HCT116 (cell line): ENCODE measurements at regions not wholly inside any gene's neighbourhood (a gene's known extent, or its start where the extent isn't known, plus 50 kb on each side); places are given as distances from the start of the nearest gene placed in this dataset.

Source experiments
- ATAC-seq: fragments of 200-7000 bp; cut with Tn5 transposase; 2 replicates; pipeline ENCODE4 v1.9.1; 2020; ENCODE audit warnings: mild to moderate bottlenecking, moderate library complexity
- BruUV-seq: library from RNA; stranded (reverse); fragments of 400-500 nt; replicated peaks from 2 replicates; lab custom pipeline; 2021; lab: Mats Ljungman, UMichigan
- CTCF ChIA-PET: fragments of 300-600 bp; sonication (Branson Sonifier 250); formaldehyde crosslinking; loops from one replicate; lab custom pipeline; 2021; ENCODE audit warnings: antibody characterized with exemption; lab: Charles Lee
- POLR2A ChIA-PET: fragments of 300-600, 350-600 bp; sonication (Branson Sonifier 250); formaldehyde crosslinking; loops from one replicate; lab custom pipeline; 2021; ENCODE audit warnings: antibody characterized with exemption; lab: Charles Lee
- RAD21 ChIA-PET, 2 experiments: fragments of 300-600 bp; sonication (Branson Sonifier 250); formaldehyde crosslinking; loops; one replicate each; lab custom pipeline; 2023; ENCODE audit warnings: low total read pairs in 2 of 2; ENCODE audit not compliant: uncharacterized antibody in 2 of 2, unreplicated experiment in 2 of 2, low non-redundant PET in 1 of 2; lab: Charles Lee
- DNase-seq: peaks from one replicate; pipeline ENCODE4 v3.0.0-alpha.2; 2010; ENCODE audit warnings: low read depth, low spot score
- H2AFZ ChIP-seq: fragments of 200-600 bp; shearing (Covaris generic), sonication (generic); 2 replicates; pipeline ENCODE4 v1.6.1; 2017; ENCODE audit warnings: low read depth, mixed run types, mixed read lengths, antibody characterized with exemption, low read length; ENCODE audit not compliant: poor library complexity, severe bottlenecking
- H3K27ac ChIP-seq: 2 replicates; pipeline ENCODE4 v1.5.1; 2012; ENCODE audit warnings: low read depth, low read length
- H3K27me3 ChIP-seq: fragments of 200-600 bp; sonication (generic); 2 replicates; pipeline ENCODE4 v1.6.1; 2016; ENCODE audit warnings: mixed run types, low read length, mixed read lengths; ENCODE audit not compliant: insufficient read depth
- H3K36me3 ChIP-seq, 2 experiments: fragments of 200-500 bp in 1 of 2; fragments of 200-600 bp in 1 of 2; sonication (Bioruptor generic) in 1 of 2; sonication (generic) in 1 of 2; 2 replicates each; pipeline versions ENCODE4 v1.5.1 to v1.6.1; 2014 to 2016; ENCODE audit warnings: low read length in 2 of 2, inconsistent platforms in 1 of 2, mixed read lengths in 1 of 2, mixed run types in 1 of 2; ENCODE audit not compliant: insufficient read depth in 2 of 2, control insufficient read depth in 1 of 2
- H3K4me1 ChIP-seq, 2 experiments: fragments of 200-600 bp in 1 of 2; sonication (generic) in 1 of 2; 2 replicates each; pipeline versions ENCODE4 v1.5.1 to v1.6.1; 2012 to 2017; ENCODE audit warnings: low read length in 2 of 2, inconsistent platforms in 1 of 2, mild to moderate bottlenecking in 1 of 2, mixed read lengths in 1 of 2, mixed run types in 1 of 2, moderate library complexity in 1 of 2; ENCODE audit not compliant: insufficient read depth in 2 of 2, control insufficient read depth in 1 of 2
- H3K4me2 ChIP-seq: fragments of 200-600 bp; sonication (generic); 2 replicates; pipeline ENCODE4 v1.6.1; 2017; ENCODE audit warnings: mixed run types, low read length, mixed read lengths
- H3K4me3 ChIP-seq, 2 experiments: fragments of 200-600 bp in 1 of 2; sonication (generic) in 1 of 2; replicated peaks in 1 of 2; 2 replicates each; pipeline ENCODE4 v1.5.1; 2011 to 2016; ENCODE audit warnings: low read length in 2 of 2, control low read depth in 1 of 2, low read depth in 1 of 2, mild to moderate bottlenecking in 1 of 2, mixed read lengths in 1 of 2, mixed run types in 1 of 2
- H3K79me2 ChIP-seq: fragments of 200-600 bp; sonication (generic); 2 replicates; pipeline ENCODE4 v1.6.1; 2017; ENCODE audit warnings: mild to moderate bottlenecking, mixed run types, low read length, moderate library complexity, mixed read lengths; ENCODE audit not compliant: insufficient read depth
- H3K9ac ChIP-seq: fragments of 200-600 bp; sonication (generic); 2 replicates; pipeline ENCODE4 v1.6.1; 2016; ENCODE audit warnings: low read length, mixed read lengths
- H3K9me2 ChIP-seq: fragments of 200-600 bp; sonication (generic), shearing (Covaris generic); 2 replicates; pipeline ENCODE4 v1.6.1; 2017; ENCODE audit warnings: mixed run types, mild to moderate bottlenecking, moderate library complexity; ENCODE audit not compliant: insufficient read depth
- H3K9me3 ChIP-seq, 2 experiments: fragments of 200-500 bp in 1 of 2; fragments of 200-600 bp in 1 of 2; sonication (Bioruptor generic) in 1 of 2; sonication (generic) in 1 of 2; 2 replicates each; pipeline ENCODE4 v1.6.1; 2014 to 2017; ENCODE audit warnings: low read length in 2 of 2, mixed read lengths in 2 of 2, inconsistent platforms in 1 of 2, low read depth in 1 of 2, mild to moderate bottlenecking in 1 of 2, mixed run types in 1 of 2, moderate library complexity in 1 of 2; ENCODE audit not compliant: control insufficient read depth in 1 of 2, insufficient read depth in 1 of 2
- H4K20me1 ChIP-seq: fragments of 200-600 bp; sonication (generic), shearing (Covaris generic); 2 replicates; pipeline ENCODE4 v1.6.1; 2017; ENCODE audit warnings: mixed run types, mild to moderate bottlenecking, moderate library complexity; ENCODE audit not compliant: insufficient read depth
- ATF3 ChIP-seq: IDR thresholded peaks from 2 replicates; pipeline ENCODE4 v1.6.1; 2012
- CBX3 ChIP-seq: IDR thresholded peaks from 2 replicates; pipeline ENCODE4 v1.6.1; 2012; ENCODE audit warnings: low read depth
- CEBPB ChIP-seq: IDR thresholded peaks from 2 replicates; pipeline ENCODE4 v1.6.1; 2012; ENCODE audit warnings: low read depth
- CTCF ChIP-seq, 3 experiments: fragments of 200-600 bp in 1 of 3; sonication (generic) in 1 of 3; IDR thresholded peaks in 2 of 3; conservative IDR thresholded peaks in 1 of 3; 2 replicates each; pipeline ENCODE4 v1.5.1; 2012 to 2017; ENCODE audit warnings: low read depth in 2 of 3, low read length in 2 of 3, antibody characterized with exemption in 1 of 3, borderline replicate concordance in 1 of 3, control low read depth in 1 of 3, mild to moderate bottlenecking in 1 of 3, mixed read lengths in 1 of 3, mixed run types in 1 of 3, moderate library complexity in 1 of 3; ENCODE audit not compliant: insufficient read depth in 1 of 3
- EGR1 ChIP-seq: IDR thresholded peaks from 2 replicates; pipeline ENCODE4 v1.6.1; 2012; ENCODE audit warnings: low read depth
- EZH2phosphoT487 ChIP-seq: fragments of 200-600 bp; IDR thresholded peaks from 2 replicates; pipeline ENCODE4 v1.6.1; 2018; ENCODE audit warnings: antibody characterized with exemption, borderline replicate concordance
- JUND ChIP-seq: IDR thresholded peaks from 2 replicates; pipeline ENCODE4 v1.6.1; 2012
- MAX ChIP-seq: IDR thresholded peaks from 2 replicates; pipeline ENCODE4 v1.6.1; 2012
- POLR2A ChIP-seq: IDR thresholded peaks from 2 replicates; pipeline ENCODE4 v1.7.0; 2011; ENCODE audit warnings: borderline replicate concordance; ENCODE audit not compliant: insufficient read depth, insufficient read length; ENCODE audit errors: extremely low read depth
- POLR2AphosphoS5 ChIP-seq: IDR thresholded peaks from 2 replicates; pipeline ENCODE4 v1.6.1; 2011; ENCODE audit warnings: mild to moderate bottlenecking, low read depth, low read length, moderate library complexity
- RAD21 ChIP-seq: IDR thresholded peaks from 2 replicates; pipeline ENCODE4 v1.6.1; 2012; ENCODE audit warnings: low read depth, mild to moderate bottlenecking
- REST ChIP-seq: IDR thresholded peaks from 2 replicates; pipeline ENCODE4 v1.6.1; 2012; ENCODE audit warnings: low read depth
- SIN3A ChIP-seq: IDR thresholded peaks from 2 replicates; pipeline ENCODE4 v1.6.1; 2012; ENCODE audit warnings: low read depth
- SP1 ChIP-seq: IDR thresholded peaks from 2 replicates; pipeline ENCODE4 v1.6.1; 2012; ENCODE audit warnings: low read depth
- SRF ChIP-seq: IDR thresholded peaks from 2 replicates; pipeline ENCODE4 v1.6.1; 2012; ENCODE audit warnings: low read depth
- TCF7L2 ChIP-seq: IDR thresholded peaks from 2 replicates; pipeline ENCODE4 v1.7.0; 2011; ENCODE audit warnings: borderline replicate concordance, inconsistent platforms; ENCODE audit not compliant: insufficient read depth, insufficient read length; ENCODE audit errors: extremely low read depth
- YY1 ChIP-seq: IDR thresholded peaks from 2 replicates; pipeline ENCODE4 v1.6.1; 2011; ENCODE audit warnings: low read length, low read depth, moderate library complexity, mild to moderate bottlenecking; ENCODE audit not compliant: insufficient replicate concordance; ENCODE audit errors: extremely low read depth
- ZNF274 ChIP-seq: fragments of 200-500 bp; sonication (Bioruptor generic); IDR thresholded peaks from 2 replicates; pipeline ENCODE4 v1.6.1; 2014; ENCODE audit warnings: mild to moderate bottlenecking, low read depth, low read length, inconsistent platforms
- intact Hi-C: fragments of 100-400 bp; cut with micrococcal nuclease; formaldehyde crosslinking; loops from 2 replicates; pipeline ENCODE4 v1.10.0; 2022
- TF ChIP-seq, protein P1 (sequence below): IDR thresholded peaks from 2 replicates; pipeline ENCODE4 v1.6.1; 2011; ENCODE audit warnings: mild to moderate bottlenecking, low read length, moderate library complexity; ENCODE audit not compliant: insufficient replicate concordance; ENCODE audit errors: extremely low read depth

DNA sequence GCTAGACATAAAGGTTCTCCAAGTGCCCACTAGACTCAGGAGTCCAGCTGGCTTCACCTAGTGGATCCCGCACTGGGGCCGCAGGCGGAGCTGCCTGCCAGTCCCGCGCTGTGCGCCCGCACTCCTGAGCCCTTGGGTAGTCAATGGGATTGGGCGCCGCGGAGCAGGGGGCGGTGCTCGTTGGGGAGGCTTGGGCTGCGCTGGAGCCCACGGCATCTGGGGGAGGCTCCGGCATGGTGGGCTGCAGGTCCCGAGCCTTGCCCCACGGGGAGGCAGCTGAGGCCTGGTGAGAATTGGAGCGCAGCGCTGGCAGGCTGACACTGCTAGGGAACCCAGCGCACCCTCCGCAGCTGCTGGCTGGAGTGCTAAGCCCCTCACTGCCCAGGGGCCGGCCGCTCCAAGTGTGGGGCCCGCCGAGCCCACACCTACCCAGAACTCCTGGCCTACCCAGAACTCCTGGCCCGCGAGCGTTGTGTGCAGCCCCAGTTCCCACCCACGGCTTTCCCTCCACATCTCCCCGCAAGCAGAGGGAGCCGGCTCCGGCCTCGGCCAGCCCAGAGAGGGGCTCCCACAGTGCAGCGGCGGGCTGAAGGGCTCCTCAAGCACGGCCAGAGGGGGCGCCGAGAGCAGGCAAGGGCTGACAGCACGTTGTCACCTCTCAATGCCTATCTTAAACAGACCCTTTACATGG, 260.7 kb upstream of the DMRT1 start:
- DNase-seq (no peak), ATAC-seq (no peak)
- TF ChIP-seq MAX, result no peak
- no peak for TF ChIP-seq YY1
- TF ChIP-seq, protein P1, sequence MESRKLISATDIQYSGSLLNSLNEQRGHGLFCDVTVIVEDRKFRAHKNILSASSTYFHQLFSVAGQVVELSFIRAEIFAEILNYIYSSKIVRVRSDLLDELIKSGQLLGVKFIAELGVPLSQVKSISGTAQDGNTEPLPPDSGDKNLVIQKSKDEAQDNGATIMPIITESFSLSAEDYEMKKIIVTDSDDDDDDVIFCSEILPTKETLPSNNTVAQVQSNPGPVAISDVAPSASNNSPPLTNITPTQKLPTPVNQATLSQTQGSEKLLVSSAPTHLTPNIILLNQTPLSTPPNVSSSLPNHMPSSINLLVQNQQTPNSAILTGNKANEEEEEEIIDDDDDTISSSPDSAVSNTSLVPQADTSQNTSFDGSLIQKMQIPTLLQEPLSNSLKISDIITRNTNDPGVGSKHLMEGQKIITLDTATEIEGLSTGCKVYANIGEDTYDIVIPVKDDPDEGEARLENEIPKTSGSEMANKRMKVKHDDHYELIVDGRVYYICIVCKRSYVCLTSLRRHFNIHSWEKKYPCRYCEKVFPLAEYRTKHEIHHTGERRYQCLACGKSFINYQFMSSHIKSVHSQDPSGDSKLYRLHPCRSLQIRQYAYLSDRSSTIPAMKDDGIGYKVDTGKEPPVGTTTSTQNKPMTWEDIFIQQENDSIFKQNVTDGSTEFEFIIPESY, result no peak
- TF ChIP-seq EZH2phosphoT487, result no peak
- no peak for TF ChIP-seq JUND
- no peak for TF ChIP-seq POLR2A
- no peak for TF ChIP-seq POLR2AphosphoS5
- TF ChIP-seq ZNF274, result no peak
- no peak for TF ChIP-seq RAD21
- TF ChIP-seq CBX3, result no peak
- TF ChIP-seq CTCF (IDR thresholded peaks at IDR 0.05 in 2 of 3, conservative IDR thresholded peaks at IDR 0.05 in 1 of 3; ENCODE audit: borderline replicate concordance in 1 of 3, insufficient read depth in 1 of 3, low read depth in 2 of 3, low read length in 2 of 3), result no peak
- no peak for TF ChIP-seq TCF7L2
- TF ChIP-seq REST, result no peak
- TF ChIP-seq CEBPB, result no peak
- TF ChIP-seq ATF3, result no peak
- no peak for TF ChIP-seq EGR1
- no peak for TF ChIP-seq SIN3A
- no peak for TF ChIP-seq SP1
- TF ChIP-seq SRF, result no peak
- H3K4me3 ChIP-seq, result no peak overlapping the region
- CTCF ChIA-PET, result no interaction called here
- no peaks in the 10 kb centered on the region for H3K9me2 ChIP-seq
- no peaks in the 10 kb centered on the region for H3K4me1 ChIP-seq
- H3K27ac ChIP-seq, result no peak overlapping the region
- no peaks in the 10 kb centered on the region for H3K36me3 ChIP-seq
- no peaks in the 10 kb centered on the region for H4K20me1 ChIP-seq
- H3K27me3 ChIP-seq, result no peaks in the 10 kb centered on the region
- no peaks in the 10 kb centered on the region for H3K9me3 ChIP-seq
- POLR2A ChIA-PET, result no interaction called here
- no TSS peak for BruUV-seq
- no peak overlapping the region for H3K9ac ChIP-seq
- intact Hi-C loops, result no loop called here
- no peak overlapping the region for H3K4me2 ChIP-seq
- RAD21 ChIA-PET, result no interaction called here
- H3K79me2 ChIP-seq, result no peaks in the 10 kb centered on the region
- H2AFZ ChIP-seq, result no peak overlapping the region
